ENCODE measurements at regions not wholly inside any gene's neighbourhood (a gene's known extent, or its start where the extent isn't known, plus 50 kb on each side); places are given as distances from the start of the nearest gene placed in this dataset.

GRCh38 chr18:73120626-73121025 is 252.8 kb upstream of the NETO1 start:
- no peaks in the 10 kb centered on the region for H3K36me3 ChIP-seq (ENCODE audit: control insufficient read depth in 4 of 4, insufficient read depth in 3 of 4, low read depth in 1 of 4, low read length in 3 of 4)
- DNase-seq (ENCODE audit: low spot score) = no peak
- WGBS = 88% methylated on average over 8 of the region's 8 CpGs
- no peaks in the 10 kb centered on the region for H3K27me3 ChIP-seq (ENCODE audit: control insufficient read depth in 4 of 4, insufficient read depth in 4 of 4, low read length in 3 of 4)
- no peak for TF ChIP-seq HNF4G (IDR thresholded peaks at IDR 0.05)
- TF ChIP-seq CTCF (IDR thresholded peaks at IDR 0.05; ENCODE audit: low read depth, low read length, missing input control) = no peak
- TF ChIP-seq MAX (IDR thresholded peaks at IDR 0.05) = no peak
- TF ChIP-seq ZBTB33 (IDR thresholded peaks at IDR 0.05) = no peak
- H3K9me3 ChIP-seq (ENCODE audit: control insufficient read depth in 4 of 4, low read length in 3 of 4) = no peaks in the 10 kb centered on the region
- no peak overlapping the region for H3K4me3 ChIP-seq (ENCODE audit: low read depth in 1 of 3, low read length in 3 of 3)
- no peak overlapping the region for H3K9ac ChIP-seq (ENCODE audit: low read depth in 1 of 2, low read length in 2 of 2)
- no peak overlapping the region for H3K27ac ChIP-seq (ENCODE audit: low read depth in 1 of 2, low read length in 2 of 2)
- no peaks in the 10 kb centered on the region for H3K4me1 ChIP-seq (ENCODE audit: control insufficient read depth in 4 of 4, insufficient read depth in 4 of 4, low read length in 3 of 4)

- no peak for DNase-seq (ENCODE audit: low spot score)
- Histone ChIP-seq H3K4me3 (ENCODE audit: low read depth in 1 of 3, low read length in 3 of 3) (no peak overlapping the region), H3K9ac (ENCODE audit: low read depth in 1 of 2, low read length in 2 of 2) (no peak overlapping the region), H3K27me3 (ENCODE audit: control insufficient read depth in 4 of 4, insufficient read depth in 4 of 4, low read length in 3 of 4) (no peaks in the 10 kb centered on the region), H3K9me3 (ENCODE audit: control insufficient read depth in 4 of 4, low read length in 3 of 4) (no peaks in the 10 kb centered on the region), H3K27ac (ENCODE audit: low read depth in 1 of 2, low read length in 2 of 2) (no peak overlapping the region), H3K4me1 (ENCODE audit: control insufficient read depth in 4 of 4, insufficient read depth in 4 of 4, low read length in 3 of 4) (no peaks in the 10 kb centered on the region), H3K36me3 (ENCODE audit: control insufficient read depth in 4 of 4, insufficient read depth in 3 of 4, low read depth in 1 of 4, low read length in 3 of 4) (no peaks in the 10 kb centered on the region)
- 45% methylated on average over 2 of the region's 2 CpGs for WGBS
- TF ChIP-seq MAX (IDR thresholded peaks at IDR 0.05) = no peak
- no peak for TF ChIP-seq EGR1 (IDR thresholded peaks at IDR 0.05; ENCODE audit: low read depth in 2 of 2)
- no peak for TF ChIP-seq RXRA (IDR thresholded peaks at IDR 0.05)
- no peak for TF ChIP-seq ATF3 (IDR thresholded peaks at IDR 0.05)
- TF ChIP-seq FOXA1 (IDR thresholded peaks at IDR 0.05) = no peak
Observed at GRCh38 chr18:73119574-73119973, 251.8 kb upstream of the NETO1 start.

- no peak overlapping the region for H3K4me3 ChIP-seq (ENCODE audit: low read depth in 1 of 3, low read length in 3 of 3)
- DNase-seq (ENCODE audit: low spot score) = no peak
- no peaks in the 10 kb centered on the region for H3K4me1 ChIP-seq (ENCODE audit: control insufficient read depth in 4 of 4, insufficient read depth in 4 of 4, low read length in 3 of 4)
- no peak overlapping the region for H3K9ac ChIP-seq (ENCODE audit: low read depth in 1 of 2, low read length in 2 of 2)
- H3K36me3 ChIP-seq (ENCODE audit: control insufficient read depth in 4 of 4, insufficient read depth in 3 of 4, low read depth in 1 of 4, low read length in 3 of 4) = no peaks in the 10 kb centered on the region
- H3K27ac ChIP-seq (ENCODE audit: low read depth in 1 of 2, low read length in 2 of 2) = no peak overlapping the region
- H3K9me3 ChIP-seq (ENCODE audit: control insufficient read depth in 4 of 4, low read length in 3 of 4) = no peaks in the 10 kb centered on the region
- 69% methylated on average over 3 of the region's 3 CpGs for WGBS
- no peaks in the 10 kb centered on the region for H3K27me3 ChIP-seq (ENCODE audit: control insufficient read depth in 4 of 4, insufficient read depth in 4 of 4, low read length in 3 of 4)
- no peak for TF ChIP-seq FOXA1 (IDR thresholded peaks at IDR 0.05)
- no peak for TF ChIP-seq MAX (IDR thresholded peaks at IDR 0.05)
- no peak for TF ChIP-seq TAF1 (conservative IDR thresholded peaks at IDR 0.05)
- TF ChIP-seq FOXA2 (IDR thresholded peaks at IDR 0.05) = no peak
- no peak for TF ChIP-seq JUND (IDR thresholded peaks at IDR 0.05)
- TF ChIP-seq HNF4A (conservative IDR thresholded peaks at IDR 0.05) = no peak
- no peak for TF ChIP-seq ZBTB33 (IDR thresholded peaks at IDR 0.05)
- TF ChIP-seq HNF4G (IDR thresholded peaks at IDR 0.05) = no peak
- no peak for TF ChIP-seq CTCF (IDR thresholded peaks at IDR 0.05; ENCODE audit: low read depth, low read length, missing input control)
- TF ChIP-seq ATF3 (IDR thresholded peaks at IDR 0.05) = no peak
- no peak for TF ChIP-seq GABPA (IDR thresholded peaks at IDR 0.05 in 1 of 2, conservative IDR thresholded peaks at IDR 0.05 in 1 of 2)
Observed at GRCh38 chr18:73118121-73118816, 250.5 kb upstream of the NETO1 start.

Measured in liver (tissue), 8 donors.